NT2/D1 (cell line): ENCODE measurements at regions not wholly inside any gene's neighbourhood (a gene's known extent, or its start where the extent isn't known, plus 50 kb on each side); places are given as distances from the start of the nearest gene placed in this dataset.

Experiments used
- SUZ12 ChIP-seq: IDR thresholded peaks from 2 replicates; pipeline ENCODE4 v1.6.1; 2011; ENCODE audit not compliant: insufficient read length, insufficient read depth; ENCODE audit errors: extremely low read depth
- YY1 ChIP-seq: IDR thresholded peaks from 2 replicates; pipeline ENCODE4 v1.6.1; 2011; ENCODE audit not compliant: insufficient read length, insufficient read depth
- ZNF274 ChIP-seq: IDR thresholded peaks from 2 replicates; pipeline ENCODE4 v1.6.1; 2011; ENCODE audit warnings: mild to moderate bottlenecking, low read depth, low read length

DNA sequence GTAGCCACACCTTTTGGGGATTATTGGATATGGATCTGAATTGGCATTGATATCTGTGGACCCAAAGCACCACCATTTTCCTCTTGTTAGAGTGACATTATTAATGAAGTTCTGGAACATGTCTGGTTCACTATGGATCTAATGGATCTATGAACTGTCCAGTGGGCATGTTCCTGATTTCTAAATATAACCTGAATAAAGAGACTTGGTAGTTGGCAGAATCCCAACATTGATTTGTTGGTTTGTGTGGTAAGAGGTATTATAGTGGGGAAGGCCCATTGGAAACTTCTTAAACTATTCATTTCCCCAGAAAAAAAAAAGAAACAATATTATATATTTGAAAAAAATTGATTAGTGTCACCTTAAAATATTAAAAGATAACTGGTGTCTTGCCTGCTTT is 312.6 kb downstream of the HTR1B start:
- TF ChIP-seq ZNF274 (no peak), SUZ12 (no peak), YY1 (no peak)
